Transverse colon (tissue), 4 donors: ENCODE measurements at regions not wholly inside any gene's neighbourhood (a gene's known extent, or its start where the extent isn't known, plus 50 kb on each side); places are given as distances from the start of the nearest gene placed in this dataset.

ENCODE experiments used
- DNase-seq: peaks from one replicate; pipeline ENCODE4 v3.0.0-alpha.2; 2019
- H3K27ac ChIP-seq, 4 donors: fragments of 200-600 bp; sonication (generic); 2 replicates each; pipeline ENCODE4 v1.5.1; 2016 to 2018; ENCODE audit warnings: inconsistent platforms in 4 of 4
- H3K27me3 ChIP-seq: fragments of 200-600 bp; sonication (generic); 2 replicates; pipeline ENCODE4 v1.5.1; 2017; ENCODE audit warnings: inconsistent platforms
- H3K36me3 ChIP-seq, 4 donors: fragments of 200-600 bp; sonication (generic); 2 replicates each; pipeline ENCODE4 v1.5.1; 2017 to 2019; ENCODE audit warnings: inconsistent platforms in 4 of 4
- H3K4me1 ChIP-seq, 4 donors: fragments of 200-600 bp; sonication (generic); 2 replicates each; pipeline ENCODE4 v1.5.1; 2017 to 2020; ENCODE audit warnings: inconsistent platforms in 4 of 4
- H3K4me3 ChIP-seq, 4 donors: fragments of 200-600 bp; sonication (generic); 1 replicate in 1 of 4; 2 replicates in 3 of 4; pipeline versions ENCODE4 v1.5.1 to v1.6.1; 2017 to 2019; ENCODE audit warnings: inconsistent platforms in 4 of 4
- H3K9me3 ChIP-seq, 2 donors: fragments of 200-600 bp; sonication (generic); 2 replicates each; pipeline ENCODE4 v1.5.1; 2017 to 2019; ENCODE audit warnings: inconsistent platforms in 2 of 2
- CTCF ChIP-seq, 5 experiments: fragments of 200-600 bp in 3 of 5; fragments of 450-650 bp in 2 of 5; sonication (generic) in 3 of 5; IDR thresholded peaks; 1 replicate in 2 of 5; 2 replicates in 3 of 5; pipeline ENCODE4 v1.5.1; 2016 to 2017; ENCODE audit warnings: antibody characterized with exemption in 5 of 5, inconsistent platforms in 3 of 5, mild to moderate bottlenecking in 2 of 5, moderate library complexity in 1 of 5
- EP300 ChIP-seq: sonication (generic); formaldehyde crosslinking; IDR thresholded peaks from one replicate; pipeline ENCODE4 v1.6.1; 2017; ENCODE audit warnings: antibody characterized with exemption, low read depth
- POLR2A ChIP-seq: fragments of 450-650 bp; IDR thresholded peaks from one replicate; pipeline ENCODE4 v1.6.1; 2016; ENCODE audit warnings: antibody characterized with exemption, mild to moderate bottlenecking, moderate library complexity
- POLR2AphosphoS5 ChIP-seq, 3 donors: sonication (generic); formaldehyde crosslinking; IDR thresholded peaks; one replicate each; pipeline ENCODE4 v1.6.1; 2016; ENCODE audit warnings: antibody characterized with exemption in 3 of 3
- WGBS, 2 donors: methylation state at CpG; one replicate each; pipeline ENCODE4 v1.1.5; 2018; ENCODE audit warnings: low coverage in 1 of 2; 5-methylcytosine and 5-hydroxymethylcytosine counted together
- in situ Hi-C, 4 donors: fragments of 200-750 bp; cut with MboI; loops; one replicate each; pipeline versions ENCODE4 v1.15.0 to v1.15.1; 2017; ENCODE audit warnings: low sequenced_read_pairs in 3 of 4, low pct_ligation_motif_present in 1 of 4, low pct_unique_long_range_greater_than_20kb in 1 of 4
- intact Hi-C: fragments of 100-400 bp; cut with DNase I; formaldehyde crosslinking; loops from one replicate; pipeline ENCODE4 v1.15.1; 2023; ENCODE audit warnings: low total_unique reads

GRCh38 chr22:48835857-48836672, 991.6 kb downstream of the BRD1 start:
- Histone ChIP-seq H3K36me3 (no peaks in the 10 kb centered on the region), H3K9me3 (no peaks in the 10 kb centered on the region), H3K4me1 (no peaks in the 10 kb centered on the region), H3K27me3 (no peaks in the 10 kb centered on the region), H3K27ac (no peak overlapping the region), H3K4me3 (no peak overlapping the region)
- in situ Hi-C loops (no loop called here), intact Hi-C loops (no loop called here)
- 60 to 87% methylated on average over 1 to 23 of the region's 33 CpGs for WGBS, 2 donors
- DNase-seq: no peak
- no peak for TF ChIP-seq POLR2A
- no peak for TF ChIP-seq EP300
- TF ChIP-seq POLR2AphosphoS5 (IDR thresholded peaks at IDR 0.05): no peak
- no peak for TF ChIP-seq CTCF (IDR thresholded peaks at IDR 0.05)

DNA sequence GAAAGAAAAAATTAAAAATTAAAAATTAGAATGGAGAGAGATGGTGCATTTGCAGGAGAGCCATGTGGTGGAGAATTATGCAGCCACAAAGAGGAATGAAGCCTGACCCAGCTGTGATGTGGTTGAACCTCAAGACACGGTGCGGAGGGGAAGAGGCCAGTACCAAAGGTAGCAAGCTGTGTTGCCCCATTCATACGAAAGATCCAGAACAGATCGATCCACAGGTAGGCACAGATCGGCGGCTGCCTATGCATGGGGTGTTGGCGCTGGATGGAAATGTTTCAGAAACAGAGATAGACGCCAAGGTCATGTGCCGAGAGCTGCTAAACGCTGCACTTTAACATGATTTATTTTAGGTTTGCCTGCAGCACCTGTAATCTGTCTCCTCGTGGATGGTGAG, 992.3 kb downstream of the BRD1 start:
- Histone ChIP-seq H3K27ac (no peak overlapping the region), H3K27me3 (no peaks in the 10 kb centered on the region), H3K9me3 (no peaks in the 10 kb centered on the region), H3K4me1 (no peaks in the 10 kb centered on the region), H3K4me3 (no peak overlapping the region), H3K36me3 (no peaks in the 10 kb centered on the region)
- intact Hi-C loops (no loop called here), in situ Hi-C loops (no loop called here)
- DNase-seq: no peak
- no peak for TF ChIP-seq POLR2AphosphoS5 (IDR thresholded peaks at IDR 0.05)
- no peak for TF ChIP-seq CTCF (IDR thresholded peaks at IDR 0.05)
- no peak for TF ChIP-seq POLR2A
- TF ChIP-seq EP300: no peak
- 81 to 86% methylated on average over 10 to 11 of the region's 11 CpGs for WGBS, 2 donors

GRCh38 chr22:48834404-48834803, 993.3 kb downstream of the BRD1 start:
- Histone ChIP-seq H3K4me3 (no peak overlapping the region), H3K4me1 (no peaks in the 10 kb centered on the region), H3K27me3 (no peaks in the 10 kb centered on the region), H3K9me3 (no peaks in the 10 kb centered on the region), H3K36me3 (no peaks in the 10 kb centered on the region), H3K27ac (no peak overlapping the region)
- TF ChIP-seq POLR2AphosphoS5 (IDR thresholded peaks at IDR 0.05) (no peak), POLR2A (no peak), EP300 (no peak), CTCF (IDR thresholded peaks at IDR 0.05) (no peak)
- WGBS, 2 donors: 37 to 61% methylated on average over 5 of the region's 5 CpGs
- intact Hi-C loops (no loop called here), in situ Hi-C loops (no loop called here)
- no peak for DNase-seq

GRCh38 chr22:48832592-48832991, 995.1 kb downstream of the BRD1 start:
- TF ChIP-seq EP300: no peak
- no peak for TF ChIP-seq CTCF (IDR thresholded peaks at IDR 0.05)
- TF ChIP-seq POLR2AphosphoS5 (IDR thresholded peaks at IDR 0.05): no peak
- TF ChIP-seq POLR2A: no peak
- no peak for DNase-seq
- H3K36me3 ChIP-seq: no peaks in the 10 kb centered on the region
- H3K27me3 ChIP-seq: peaks cover 5% of the 10 kb centered on the region
- in situ Hi-C loops: no loop called here
- no peak overlapping the region for H3K27ac ChIP-seq
- H3K9me3 ChIP-seq: no peaks in the 10 kb centered on the region
- intact Hi-C loops: no loop called here
- no peaks in the 10 kb centered on the region for H3K4me1 ChIP-seq
- 92 to 93% methylated on average over 3 to 4 of the region's 4 CpGs for WGBS, 2 donors
- H3K4me3 ChIP-seq: no peak overlapping the region
